Neuronal stem cell (in vitro differentiated cells): ENCODE measurements at regions not wholly inside any gene's neighbourhood (a gene's known extent, or its start where the extent isn't known, plus 50 kb on each side); places are given as distances from the start of the nearest gene placed in this dataset.

Experiments
- DNase-seq: peaks from one replicate; pipeline ENCODE4 v3.0.0-alpha.2; 2013; ENCODE audit warnings: low spot score
- H2AFZ ChIP-seq: one replicate; pipeline ENCODE4 v1.6.1; 2013; ENCODE audit warnings: mild to moderate bottlenecking, low read length, inconsistent platforms
- H2AK5ac ChIP-seq: 2 replicates; pipeline ENCODE4 v1.6.1; 2013; ENCODE audit warnings: low read depth, mild to moderate bottlenecking, inconsistent platforms, low read length, moderate library complexity, mixed read lengths
- H2BK120ac ChIP-seq: 2 replicates; pipeline ENCODE4 v1.6.1; 2013; ENCODE audit warnings: low read depth, mild to moderate bottlenecking, inconsistent platforms, low read length, moderate library complexity, mixed read lengths
- H2BK12ac ChIP-seq: one replicate; pipeline ENCODE4 v1.6.1; 2013; ENCODE audit warnings: low read length, inconsistent platforms
- H2BK15ac ChIP-seq: 2 replicates; pipeline ENCODE4 v1.6.1; 2013; ENCODE audit warnings: mild to moderate bottlenecking, low read length, inconsistent platforms, mixed read lengths
- H2BK5ac ChIP-seq: one replicate; pipeline ENCODE4 v1.6.1; 2013; ENCODE audit warnings: inconsistent platforms, mild to moderate bottlenecking, low read length, moderate library complexity
- H3K14ac ChIP-seq: one replicate; pipeline ENCODE4 v1.6.1; 2013; ENCODE audit warnings: low read length, inconsistent platforms
- H3K18ac ChIP-seq: 2 replicates; pipeline ENCODE4 v1.6.1; 2013; ENCODE audit warnings: low read length, inconsistent platforms
- H3K23ac ChIP-seq: 2 replicates; pipeline ENCODE4 v1.6.1; 2013; ENCODE audit warnings: low read depth, mild to moderate bottlenecking, mixed read lengths, low read length, inconsistent platforms; ENCODE audit not compliant: poor library complexity
- H3K27ac ChIP-seq: replicated peaks from 3 replicates; pipeline ENCODE4 v1.5.1; 2013; ENCODE audit warnings: low read length, inconsistent platforms
- H3K27me3 ChIP-seq, 3 experiments: 2 replicates each; pipeline ENCODE4 v1.6.1; 2013; ENCODE audit warnings: low read length in 3 of 3, mild to moderate bottlenecking in 2 of 3, inconsistent platforms in 1 of 3, low read depth in 1 of 3, mixed read lengths in 1 of 3, moderate library complexity in 1 of 3; ENCODE audit not compliant: control insufficient read depth in 3 of 3, insufficient read depth in 3 of 3
- H3K36me3 ChIP-seq, 2 donors: replicated peaks in 1 of 2; 2 replicates each; pipeline ENCODE4 v1.6.1; 2013; ENCODE audit warnings: low read length in 2 of 2; ENCODE audit not compliant: control insufficient read depth in 2 of 2, insufficient read depth in 2 of 2
- H3K4ac ChIP-seq: 2 replicates; pipeline ENCODE4 v1.6.1; 2013; ENCODE audit warnings: inconsistent platforms, mild to moderate bottlenecking, low read length, moderate library complexity
- H3K4me1 ChIP-seq, 2 donors: 1 replicate in 1 of 2; 2 replicates in 1 of 2; pipeline ENCODE4 v1.6.1; 2013; ENCODE audit warnings: low read length in 2 of 2, low read depth in 1 of 2; ENCODE audit not compliant: control insufficient read depth in 2 of 2, insufficient read depth in 1 of 2
- H3K4me2 ChIP-seq: one replicate; pipeline ENCODE4 v1.6.1; 2013; ENCODE audit warnings: mild to moderate bottlenecking, low read length, inconsistent platforms; ENCODE audit not compliant: insufficient read depth, poor library complexity, severe bottlenecking
- H3K4me3 ChIP-seq, 2 donors: 2 replicates each; pipeline ENCODE4 v1.5.1; 2013; ENCODE audit warnings: low read length in 2 of 2, mild to moderate bottlenecking in 2 of 2, inconsistent platforms in 1 of 2, moderate library complexity in 1 of 2
- H3K79me1 ChIP-seq: one replicate; pipeline ENCODE4 v1.6.1; 2013; ENCODE audit warnings: low read depth, mild to moderate bottlenecking, inconsistent platforms, low read length, moderate library complexity
- H3K9ac ChIP-seq: one replicate; pipeline ENCODE4 v1.6.1; 2013; ENCODE audit warnings: mild to moderate bottlenecking, low read depth, low read length, inconsistent platforms; ENCODE audit not compliant: poor library complexity
- H3K9me3 ChIP-seq, 2 donors: replicated peaks in 1 of 2; 2 replicates each; pipeline versions ENCODE3 to v1.6.1; 2013; ENCODE audit warnings: low read length in 2 of 2, mild to moderate bottlenecking in 2 of 2, inconsistent platforms in 1 of 2, low read depth in 1 of 2, mixed read lengths in 1 of 2, moderate library complexity in 1 of 2; ENCODE audit not compliant: control insufficient read depth in 2 of 2, insufficient read depth in 1 of 2
- H4K8ac ChIP-seq: one replicate; pipeline ENCODE4 v1.6.1; 2013; ENCODE audit warnings: low read depth, mild to moderate bottlenecking, inconsistent platforms, low read length, moderate library complexity
- H4K91ac ChIP-seq: one replicate; pipeline ENCODE4 v1.6.1; 2013; ENCODE audit warnings: low read length, low read depth, mild to moderate bottlenecking, inconsistent platforms; ENCODE audit not compliant: poor library complexity
- WGBS, 2 donors: extraction: QIAGEN DNeasy Blood & Tissue Kit; methylation state at CpG; one replicate each; pipeline ENCODE4 v1.1.7; 2013; ENCODE audit warnings: missing lambda C conversion rate in 2 of 2, mixed read lengths in 1 of 2; ENCODE audit not compliant: insufficient read length in 2 of 2, insufficient replicate concordance in 1 of 2; ENCODE audit errors: extremely low coverage in 2 of 2; 5-methylcytosine and 5-hydroxymethylcytosine counted together

DNA sequence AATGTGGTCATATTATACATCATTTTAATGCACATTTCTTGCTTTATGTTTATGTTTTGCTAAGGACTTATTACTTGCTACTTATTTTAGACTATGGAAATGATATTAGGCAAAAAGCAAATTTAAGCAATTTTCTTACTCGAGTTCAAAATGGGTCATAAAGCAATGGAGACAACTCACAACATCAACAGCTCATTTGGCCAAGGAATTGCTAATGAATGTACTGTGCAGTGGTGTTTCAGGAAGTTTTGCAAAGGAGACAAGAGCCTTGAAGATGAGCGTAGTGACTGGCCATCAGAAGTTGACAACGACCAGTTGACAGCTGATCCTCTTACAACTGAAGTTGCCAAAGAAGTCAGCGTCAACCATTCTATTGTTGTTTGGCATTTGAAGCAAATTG is 831.8 kb upstream of the SEL1L start:
- Histone ChIP-seq H3K27me3 (no peaks in the 10 kb centered on the region), H3K14ac (no peak overlapping the region), H3K18ac (no peak overlapping the region), H2BK12ac (no peak overlapping the region), H2AK5ac (no peak overlapping the region), H3K4me2 (no peak overlapping the region), H3K36me3 (no peaks in the 10 kb centered on the region), H2BK120ac (no peak overlapping the region), H4K8ac (no peak overlapping the region), H3K23ac (no peak overlapping the region), H3K4ac (no peak overlapping the region), H3K9me3 (no peaks in the 10 kb centered on the region), H2AFZ (no peak overlapping the region), H3K79me1 (no peaks in the 10 kb centered on the region), H3K4me3 (no peak overlapping the region), H3K9ac (no peak overlapping the region), H3K4me1 (no peaks in the 10 kb centered on the region), H3K27ac (no peak overlapping the region), H2BK5ac (no peak overlapping the region), H4K91ac (no peak overlapping the region), H2BK15ac (no peak overlapping the region)
- DNase-seq, result no peak
- WGBS, 2 donors, result no CpG with 5 or more reads among the region's 4 CpGs

DNA sequence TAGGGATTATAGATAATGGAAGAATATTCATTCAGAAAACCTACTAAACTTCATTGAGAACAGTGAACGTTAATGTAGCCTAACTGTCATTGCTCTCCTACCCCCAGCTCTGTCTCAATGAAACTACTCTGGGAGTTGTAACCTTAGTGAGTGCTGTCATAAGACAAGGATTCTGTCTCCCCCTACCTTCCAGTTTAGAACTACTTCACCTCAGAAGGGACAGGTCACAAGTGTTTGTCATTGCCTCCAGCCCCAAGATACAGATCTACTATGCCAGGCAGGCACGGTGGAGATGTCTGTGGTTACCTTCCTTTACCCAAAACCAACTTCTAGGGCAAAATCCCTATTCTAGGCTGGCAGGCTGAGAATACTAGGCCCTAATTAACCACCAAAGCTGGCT is 833.1 kb upstream of the SEL1L start:
- H3K4ac ChIP-seq, result no peak overlapping the region
- DNase-seq, result no peak

DNA sequence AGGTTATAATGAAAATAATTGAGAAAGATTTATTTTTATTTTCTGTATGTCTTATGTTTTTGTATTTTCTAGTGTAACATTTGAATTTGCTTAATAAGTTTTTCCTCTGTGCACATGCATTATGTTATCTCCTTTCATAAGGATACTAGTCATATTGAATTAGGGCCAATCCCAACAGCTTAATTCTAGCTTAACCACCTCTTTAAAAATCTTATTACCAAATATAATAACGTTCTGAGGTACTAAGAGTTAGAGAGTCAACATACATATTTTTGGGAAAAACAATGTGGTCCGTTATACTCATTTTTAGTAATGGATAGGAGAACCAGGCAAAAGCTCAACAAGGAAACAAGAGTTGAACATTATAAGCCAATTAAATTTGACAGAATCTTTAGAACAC is 845.6 kb upstream of the SEL1L start:
- H3K14ac ChIP-seq, result no peak overlapping the region
- no peak overlapping the region for H4K8ac ChIP-seq
- no peak overlapping the region for H3K4ac ChIP-seq
- H3K4me1 ChIP-seq, result no peaks in the 10 kb centered on the region
- H3K27me3 ChIP-seq, result no peaks in the 10 kb centered on the region
- H3K4me2 ChIP-seq, result no peak overlapping the region
- H2BK5ac ChIP-seq, result no peak overlapping the region
- no peaks in the 10 kb centered on the region for H3K79me1 ChIP-seq
- no peak overlapping the region for H2BK120ac ChIP-seq
- no peak overlapping the region for H3K18ac ChIP-seq
- no peak overlapping the region for H3K4me3 ChIP-seq
- no peak overlapping the region for H2BK15ac ChIP-seq
- H2AK5ac ChIP-seq, result no peak overlapping the region
- no peak overlapping the region for H3K27ac ChIP-seq
- no CpG with 5 or more reads among the region's 2 CpGs for WGBS, 2 donors
- DNase-seq, result no peak
- no peak overlapping the region for H3K23ac ChIP-seq
- H2BK12ac ChIP-seq, result no peak overlapping the region
- no peaks in the 10 kb centered on the region for H3K9me3 ChIP-seq
- no peaks in the 10 kb centered on the region for H3K36me3 ChIP-seq
- no peak overlapping the region for H4K91ac ChIP-seq
- H3K9ac ChIP-seq, result no peak overlapping the region
- H2AFZ ChIP-seq, result no peak overlapping the region

More for the DNA sequence above, 833.1 kb upstream of the SEL1L start:
- Histone ChIP-seq H2BK5ac (no peak overlapping the region), H4K91ac (no peak overlapping the region), H3K18ac (no peak overlapping the region), H2AFZ (no peak overlapping the region), H3K4me3 (no peak overlapping the region), H3K27me3 (no peaks in the 10 kb centered on the region), H3K4me1 (no peaks in the 10 kb centered on the region), H3K79me1 (no peaks in the 10 kb centered on the region), H2BK12ac (no peak overlapping the region), H3K4me2 (no peak overlapping the region), H4K8ac (no peak overlapping the region), H2BK15ac (no peak overlapping the region), H3K36me3 (no peaks in the 10 kb centered on the region), H3K23ac (no peak overlapping the region), H2AK5ac (no peak overlapping the region), H3K9me3 (no peaks in the 10 kb centered on the region), H3K9ac (no peak overlapping the region), H3K14ac (no peak overlapping the region), H2BK120ac (no peak overlapping the region), H3K27ac (no peak overlapping the region)
- WGBS, 2 donors, result no CpG with 5 or more reads among the region's 2 CpGs

DNA sequence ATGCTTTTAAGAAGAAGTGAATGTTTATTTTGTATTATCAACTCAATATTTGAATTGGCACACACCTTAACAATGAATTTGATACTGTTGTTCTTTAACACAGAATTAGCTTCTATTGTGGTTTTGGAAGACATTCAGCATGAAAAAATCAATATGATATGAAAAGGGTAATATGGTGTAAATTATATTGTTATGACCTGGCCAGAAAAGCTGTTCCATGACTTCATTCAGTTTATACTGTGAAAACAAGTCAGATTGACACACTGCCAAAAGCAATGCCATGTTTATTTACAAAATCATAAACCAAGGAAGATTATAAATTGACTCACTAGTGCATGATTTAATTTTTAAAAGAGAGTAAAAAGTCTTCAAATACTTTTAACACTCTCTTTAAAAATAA is 851.4 kb upstream of the SEL1L start:
- Histone ChIP-seq H3K4me2 (no peak overlapping the region), H3K9ac (no peak overlapping the region), H3K27me3 (no peaks in the 10 kb centered on the region), H3K9me3 (no peaks in the 10 kb centered on the region), H3K4me1 (no peaks in the 10 kb centered on the region), H2BK12ac (no peak overlapping the region), H3K14ac (no peak overlapping the region), H3K4ac (no peak overlapping the region), H4K8ac (no peak overlapping the region), H3K27ac (no peak overlapping the region), H2BK15ac (no peak overlapping the region), H2AFZ (no peak overlapping the region), H3K23ac (no peak overlapping the region), H3K4me3 (no peak overlapping the region), H3K36me3 (no peaks in the 10 kb centered on the region), H2AK5ac (no peak overlapping the region), H3K79me1 (no peaks in the 10 kb centered on the region), H2BK5ac (no peak overlapping the region), H4K91ac (no peak overlapping the region), H2BK120ac (no peak overlapping the region), H3K18ac (no peak overlapping the region)
- DNase-seq, result no peak
